Spinal cord (tissue), 9 donors: ENCODE measurements at regions not wholly inside any gene's neighbourhood (a gene's known extent, or its start where the extent isn't known, plus 50 kb on each side); places are given as distances from the start of the nearest gene placed in this dataset.
A peak's percentile ranks its signal among the peaks of the same experiment; 100 is the strongest.

ENCODE experiments used
- DNase-seq, 6 donors: peaks; one replicate each; pipeline versions ENCODE4 v3.0.0 to v3.0.0-alpha.2; 2013 to 2015; ENCODE audit warnings: low spot score in 6 of 6, low read depth in 4 of 6
- H3K27ac ChIP-seq: one replicate; pipeline ENCODE4 v1.5.1; 2013; ENCODE audit warnings: low read depth, low read length, control low read depth
- H3K27me3 ChIP-seq: one replicate; pipeline ENCODE4 v1.6.1; 2013; ENCODE audit warnings: low read length; ENCODE audit not compliant: control insufficient read depth, insufficient read depth
- H3K36me3 ChIP-seq: one replicate; pipeline ENCODE4 v1.6.1; 2013; ENCODE audit warnings: low read length; ENCODE audit not compliant: control insufficient read depth, insufficient read depth
- H3K4me1 ChIP-seq: one replicate; pipeline ENCODE4 v1.6.1; 2013; ENCODE audit warnings: low read length; ENCODE audit not compliant: control insufficient read depth, insufficient read depth
- H3K4me3 ChIP-seq: one replicate; pipeline ENCODE4 v1.5.1; 2013; ENCODE audit warnings: low read depth, low read length, control low read depth
- H3K9me3 ChIP-seq: one replicate; pipeline ENCODE4 v1.6.1; 2013; ENCODE audit warnings: low read length; ENCODE audit not compliant: control insufficient read depth, insufficient read depth
- whole genome bisulfite sequencing: methylation state at CpG from one replicate; pipeline ENCODE4 v1.1.5; 2013; ENCODE audit warnings: missing lambda C conversion rate; ENCODE audit not compliant: insufficient coverage; 5-methylcytosine and 5-hydroxymethylcytosine counted together
- donor health status: healthy.

DNA sequence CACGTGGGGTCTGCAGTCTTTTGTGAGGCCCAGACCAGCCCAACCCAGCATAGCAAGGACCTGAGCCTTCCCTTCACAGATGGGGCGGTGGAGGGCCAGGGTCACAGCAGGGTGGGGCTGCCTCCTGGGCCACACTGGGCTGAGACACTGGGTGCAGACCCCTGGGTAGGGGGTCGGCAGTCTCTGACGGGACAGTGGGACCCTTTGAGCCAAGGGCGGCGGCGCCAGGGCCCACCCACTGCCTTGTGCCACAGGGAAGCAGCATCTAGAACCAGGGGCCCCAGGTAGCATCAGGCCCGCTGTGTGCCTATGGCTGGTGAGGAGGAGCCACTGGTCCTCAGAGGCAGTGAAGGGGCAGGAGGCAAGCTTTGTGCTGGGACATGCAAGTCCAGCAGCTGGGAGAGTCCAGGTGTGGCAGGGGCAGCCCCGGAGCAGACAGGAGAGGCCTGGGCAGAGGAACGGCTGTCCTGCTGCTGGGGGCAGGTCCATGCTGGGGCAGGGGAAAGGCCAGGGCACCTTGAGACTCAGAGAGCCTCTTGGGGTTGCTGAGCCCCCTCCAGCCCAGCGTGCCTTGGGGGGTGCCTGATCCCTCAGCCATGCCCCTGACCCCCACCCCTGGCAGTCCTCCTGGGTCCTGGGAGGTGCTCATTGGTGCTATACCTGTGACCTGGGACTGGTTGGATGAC is 131.3 kb upstream of the NKX1-1 start:
- no peak for DNase-seq
- H3K4me3 ChIP-seq = no peak overlapping the region
- 86% methylated on average over 11 of the region's 11 CpGs for WGBS
- no peaks in the 10 kb centered on the region for H3K36me3 ChIP-seq
- H3K27ac ChIP-seq = no peak overlapping the region
- H3K4me1 ChIP-seq = peaks cover 23% of the 10 kb centered on the region
- H3K27me3 ChIP-seq = peaks cover 59% of the 10 kb centered on the region
- no peaks in the 10 kb centered on the region for H3K9me3 ChIP-seq

DNA sequence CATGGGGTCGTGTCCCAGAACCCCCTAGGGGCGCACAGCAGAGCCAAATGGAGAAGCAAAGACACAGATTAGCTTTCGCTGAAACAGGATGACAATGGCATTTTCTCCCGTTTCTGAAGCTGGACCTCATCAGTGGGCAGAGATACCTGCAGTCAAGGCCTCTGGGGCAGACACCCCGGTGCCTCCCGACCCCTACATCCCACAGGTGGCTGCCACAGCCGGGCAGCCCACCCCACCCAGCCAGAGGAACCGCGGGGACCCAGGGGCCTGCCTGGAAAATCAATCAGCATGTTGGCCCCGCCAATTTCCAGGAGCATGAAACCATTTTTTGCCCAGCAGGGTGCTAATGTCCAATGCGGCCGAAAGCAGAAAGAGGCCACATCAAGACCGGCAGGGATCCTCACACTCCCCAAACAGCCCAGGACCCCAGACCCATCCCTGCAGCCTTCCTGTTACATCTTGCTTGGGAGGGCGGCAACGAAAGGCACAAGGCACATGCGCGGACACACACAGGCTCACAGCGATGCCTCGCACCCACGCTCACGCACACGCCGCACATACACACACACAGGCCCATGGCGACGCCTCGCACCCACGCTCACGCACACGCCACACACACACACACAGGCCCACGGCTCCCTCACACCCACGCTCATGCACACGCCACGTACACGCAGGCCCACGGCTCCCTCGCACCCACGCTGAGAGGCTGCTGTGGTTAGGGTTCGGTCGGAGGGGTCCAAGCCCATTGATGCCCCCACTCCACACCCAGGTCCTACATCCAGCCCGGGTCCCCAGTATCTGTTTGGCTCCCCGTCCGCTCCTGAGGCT is 130.6 kb upstream of the NKX1-1 start:
- H3K27ac ChIP-seq = no peak overlapping the region
- H3K27me3 ChIP-seq = peaks cover 56% of the 10 kb centered on the region
- H3K36me3 ChIP-seq = no peaks in the 10 kb centered on the region
- H3K4me3 ChIP-seq = no peak overlapping the region
- no peaks in the 10 kb centered on the region for H3K9me3 ChIP-seq
- 89% methylated on average over 42 of the region's 42 CpGs for WGBS
- peaks cover 23% of the 10 kb centered on the region for H3K4me1 ChIP-seq
- DNase-seq = no peak

DNA sequence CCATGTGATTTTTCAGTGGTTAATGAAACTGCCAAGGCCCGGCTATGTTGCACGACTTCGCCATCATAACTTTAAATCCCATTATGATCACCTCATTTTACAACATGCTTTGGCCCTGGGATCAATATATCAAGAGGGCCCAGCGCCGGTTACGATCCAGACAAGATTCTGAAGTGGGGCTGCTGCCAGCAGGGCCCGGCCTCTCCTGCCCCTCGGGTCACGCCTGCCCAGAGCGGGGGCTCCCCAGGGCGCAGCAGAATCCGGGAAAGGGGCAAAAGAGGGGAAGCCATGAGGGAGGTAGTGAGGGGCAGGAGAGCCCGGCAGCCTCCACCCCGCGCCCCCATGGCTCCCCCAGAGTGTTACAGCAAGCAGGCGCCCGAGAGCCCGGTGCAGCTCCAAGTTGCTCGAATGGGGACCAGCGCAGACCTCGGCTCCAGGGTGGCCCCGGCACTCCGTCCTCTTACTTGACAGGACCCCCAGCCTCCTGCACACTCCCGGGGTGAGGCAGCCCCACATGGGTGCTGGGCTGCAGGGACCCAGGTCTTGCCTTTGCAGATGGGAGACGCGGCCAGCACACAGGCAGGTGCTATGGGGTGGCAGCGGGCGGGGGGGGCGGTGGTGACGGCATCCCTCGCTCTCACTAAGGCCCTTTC is 129.8 kb upstream of the NKX1-1 start:
- no peak overlapping the region for H3K27ac ChIP-seq
- no peaks in the 10 kb centered on the region for H3K9me3 ChIP-seq
- WGBS = 89% methylated on average over 31 of the region's 31 CpGs
- H3K4me3 ChIP-seq = no peak overlapping the region
- peak in 1 of 6 donors; percentile 21 for DNase-seq
- H3K4me1 ChIP-seq = peaks cover 23% of the 10 kb centered on the region
- no peaks in the 10 kb centered on the region for H3K36me3 ChIP-seq
- peaks cover 56% of the 10 kb centered on the region for H3K27me3 ChIP-seq

DNA sequence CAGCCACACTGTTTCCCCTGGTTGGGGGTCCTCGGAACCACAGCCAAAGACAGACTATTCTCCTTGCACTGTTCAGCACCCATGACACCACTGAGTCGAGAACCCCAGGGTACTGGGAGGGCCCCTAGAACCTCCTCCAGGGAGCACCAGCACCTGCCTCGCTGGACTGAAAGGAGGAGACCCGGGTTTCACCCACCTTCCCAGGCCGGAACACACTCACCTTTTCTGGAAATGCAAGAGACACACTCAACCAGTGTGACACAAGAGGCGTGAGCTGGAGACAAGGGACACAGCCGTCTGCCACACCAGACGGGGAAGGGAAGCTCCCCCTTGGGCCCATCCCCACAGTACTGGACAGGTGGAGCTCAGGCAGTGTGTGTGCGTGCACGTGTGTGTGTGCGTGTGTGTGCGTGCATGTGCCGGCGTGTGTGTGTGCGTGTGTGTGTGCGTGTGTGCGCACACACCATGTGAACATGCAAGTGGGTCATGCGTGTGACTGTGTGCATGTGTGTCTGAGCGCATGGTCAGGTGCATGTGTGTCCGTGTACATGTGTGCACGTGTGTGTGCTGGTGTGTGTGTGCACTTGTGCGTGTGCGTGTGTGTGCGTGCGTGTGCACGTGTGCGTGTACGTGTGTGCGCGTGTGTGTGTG is 128.8 kb upstream of the NKX1-1 start:
- Histone ChIP-seq H3K4me3 (no peak overlapping the region), H3K27ac (no peak overlapping the region), H3K4me1 (peaks cover 19% of the 10 kb centered on the region), H3K9me3 (no peaks in the 10 kb centered on the region), H3K27me3 (peaks cover 47% of the 10 kb centered on the region), H3K36me3 (no peaks in the 10 kb centered on the region)
- WGBS = 95% methylated on average over 22 of the region's 30 CpGs
- DNase-seq = no peak

DNA sequence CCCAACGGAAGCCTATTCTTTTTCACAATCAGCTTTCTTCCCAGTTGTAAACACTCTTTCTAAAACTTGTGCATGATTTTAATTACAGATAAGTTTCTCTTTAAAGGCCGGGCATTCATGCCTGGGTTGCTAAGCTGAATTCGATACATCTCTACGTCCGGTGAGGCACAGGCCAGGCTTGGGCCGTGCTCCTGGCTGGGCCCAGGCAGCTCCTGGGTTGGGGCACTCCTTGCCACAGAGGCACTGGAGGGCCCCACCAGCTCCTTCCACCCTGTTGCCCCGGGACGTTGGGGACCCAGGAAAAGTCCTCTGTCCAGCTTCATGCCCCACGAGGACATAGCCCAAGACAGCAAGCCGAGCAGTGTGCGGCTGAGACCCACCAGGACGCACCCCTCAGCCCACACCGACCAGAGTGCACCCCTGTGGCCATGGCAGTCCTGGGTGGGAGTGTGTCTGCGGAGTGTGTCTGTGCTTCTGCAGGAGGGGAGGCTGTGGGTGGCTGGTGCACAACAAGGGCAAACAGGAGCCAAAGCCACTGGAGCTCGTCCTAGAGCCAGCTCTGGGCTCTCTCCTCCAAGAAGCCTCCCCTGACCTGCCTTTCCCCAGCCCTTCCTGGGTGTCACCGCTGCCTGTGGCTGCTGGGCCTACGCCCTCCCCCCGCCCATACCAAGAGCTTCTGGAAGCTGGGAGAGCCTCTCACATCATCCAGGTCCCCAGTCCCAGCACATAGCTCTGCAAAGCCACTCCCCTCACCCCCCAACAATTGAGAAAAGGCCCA is 128.0 kb upstream of the NKX1-1 start:
- Histone ChIP-seq H3K4me3 (no peak overlapping the region), H3K27me3 (peaks cover 40% of the 10 kb centered on the region)

DNA sequence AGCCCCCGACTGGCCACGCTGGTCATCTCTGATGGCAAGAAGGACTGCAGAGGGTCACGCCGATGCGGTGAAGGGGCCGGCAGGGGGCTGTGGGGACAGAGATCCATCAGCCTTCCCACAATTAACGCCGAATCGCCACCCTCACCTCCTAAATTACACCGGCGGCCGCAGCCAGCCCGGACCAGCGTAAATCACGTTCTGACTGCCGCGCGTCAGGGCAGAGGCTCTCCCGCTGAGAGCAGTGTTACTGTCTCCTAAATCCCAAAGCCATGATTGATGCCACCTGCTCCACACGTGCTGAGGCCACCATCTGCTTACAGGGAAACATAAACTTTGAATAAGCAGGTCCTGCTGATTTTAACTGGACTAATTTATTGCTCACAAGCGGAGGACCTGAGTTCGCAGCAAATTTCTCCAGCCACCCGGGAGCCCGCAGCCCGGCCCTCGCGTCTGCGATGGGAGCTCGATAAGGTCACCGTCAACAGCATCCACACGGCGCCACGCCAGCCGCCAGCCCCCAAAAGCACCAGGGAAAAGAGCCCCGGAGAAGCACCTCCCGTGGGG is 127.3 kb upstream of the NKX1-1 start:
- DNase-seq = peak in 2 of 6 donors; percentile 20 to 78
- 3% methylated on average over 30 of the region's 36 CpGs for WGBS
- no peak overlapping the region for H3K4me3 ChIP-seq
- peaks cover 35% of the 10 kb centered on the region for H3K27me3 ChIP-seq
- no peaks in the 10 kb centered on the region for H3K36me3 ChIP-seq
- H3K4me1 ChIP-seq = peaks cover 16% of the 10 kb centered on the region
- H3K9me3 ChIP-seq = no peaks in the 10 kb centered on the region
- H3K27ac ChIP-seq = no peak overlapping the region

More for the DNA sequence above, 128.0 kb upstream of the NKX1-1 start:
- Histone ChIP-seq H3K36me3 (no peaks in the 10 kb centered on the region), H3K4me1 (peaks cover 16% of the 10 kb centered on the region), H3K9me3 (no peaks in the 10 kb centered on the region), H3K27ac (no peak overlapping the region)
- 58% methylated on average over 16 of the region's 18 CpGs for WGBS
- no peak for DNase-seq

DNA sequence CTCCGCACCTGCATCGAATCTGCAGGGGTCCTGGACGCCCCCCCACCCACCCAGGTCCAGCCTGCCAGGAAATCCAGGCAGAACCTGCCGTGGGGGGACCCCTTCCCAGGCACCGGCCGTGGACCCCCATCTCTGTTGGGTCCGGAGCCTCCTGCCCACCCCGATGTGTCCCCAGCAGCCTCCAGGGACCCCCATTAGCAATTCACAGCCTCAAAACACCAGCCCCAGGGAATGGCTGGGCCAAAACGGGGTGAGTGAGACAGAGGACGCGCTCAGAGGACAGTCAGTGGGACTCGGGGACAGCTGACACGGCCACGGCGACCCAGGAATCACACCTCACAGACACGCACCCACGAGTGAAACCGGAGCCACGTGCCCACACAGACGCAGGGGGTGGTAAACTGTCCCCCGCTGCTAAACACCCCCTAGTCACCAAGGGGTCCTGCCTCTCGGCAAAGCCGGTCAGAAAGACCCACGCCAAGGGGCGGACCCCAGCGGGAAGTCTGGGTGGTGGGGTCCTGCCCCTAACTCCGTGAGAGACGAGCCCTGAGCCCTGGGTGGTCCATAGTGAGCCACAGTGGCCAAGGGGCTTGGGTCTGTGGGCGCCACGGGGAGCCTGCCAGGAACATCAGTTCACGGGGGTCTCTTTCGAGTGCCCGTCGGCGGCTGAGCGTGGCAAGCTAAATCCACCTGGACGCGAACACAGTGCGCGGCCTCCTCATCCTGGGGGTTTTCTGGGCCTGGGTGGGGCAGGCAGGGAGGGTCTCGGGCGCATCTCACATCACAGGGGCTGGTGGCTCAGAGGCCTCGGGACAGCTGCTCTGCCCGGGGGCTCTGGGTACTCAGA is 126.5 kb upstream of the NKX1-1 start:
- DNase-seq = no peak
- Histone ChIP-seq H3K9me3 (no peaks in the 10 kb centered on the region), H3K27ac (no peak overlapping the region), H3K27me3 (peaks cover 40% of the 10 kb centered on the region), H3K36me3 (no peaks in the 10 kb centered on the region), H3K4me3 (no peak overlapping the region), H3K4me1 (peaks cover 16% of the 10 kb centered on the region)
- WGBS = 77% methylated on average over 35 of the region's 44 CpGs

DNA sequence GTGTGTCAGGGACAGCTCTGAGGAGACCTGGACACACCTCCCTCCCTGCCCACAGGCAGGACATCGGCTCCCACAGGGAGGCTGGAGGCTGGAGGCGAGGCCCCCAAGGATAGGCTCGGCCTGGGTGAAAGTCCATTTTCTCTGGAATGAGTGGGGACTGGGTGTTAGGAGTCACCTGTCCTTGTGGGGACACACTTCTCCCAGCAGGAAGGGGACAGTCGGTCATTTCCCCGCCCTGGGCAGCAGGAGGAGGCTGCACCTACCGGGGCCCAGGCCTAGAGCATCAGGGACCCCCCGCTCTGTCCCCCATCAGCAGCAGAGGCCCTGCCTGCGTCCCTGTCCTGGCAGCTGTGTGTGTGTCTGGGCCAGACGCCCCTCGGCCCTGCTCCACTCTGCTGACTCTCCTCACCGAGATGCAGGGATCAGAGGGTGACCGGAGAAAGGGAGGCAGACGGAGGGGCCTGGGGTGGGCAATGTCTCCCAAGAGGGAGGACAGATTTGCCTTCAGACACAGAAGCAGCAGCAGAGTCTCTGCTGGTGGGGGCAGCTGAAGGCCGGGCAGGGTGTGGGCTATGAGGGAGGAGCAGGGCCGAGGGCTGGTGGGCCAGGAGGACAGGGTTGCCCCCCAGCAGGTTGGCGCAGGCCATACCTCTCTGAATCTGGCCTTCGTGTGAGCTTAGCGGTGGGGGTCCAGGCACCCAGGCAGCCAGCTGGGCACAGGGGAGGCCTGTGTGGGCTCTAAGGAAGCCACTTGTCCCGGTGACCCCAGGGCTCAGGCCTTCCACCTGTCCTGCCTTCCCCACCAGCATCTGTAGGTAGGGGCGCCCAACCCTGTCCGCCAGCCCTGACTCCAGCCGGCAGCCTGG is 125.7 kb upstream of the NKX1-1 start:
- DNase-seq = no peak
- peaks cover 16% of the 10 kb centered on the region for H3K4me1 ChIP-seq
- H3K27me3 ChIP-seq = peaks cover 39% of the 10 kb centered on the region

More for the DNA sequence above, 125.7 kb upstream of the NKX1-1 start:
- Histone ChIP-seq H3K36me3 (no peaks in the 10 kb centered on the region), H3K27ac (no peak overlapping the region), H3K9me3 (no peaks in the 10 kb centered on the region), H3K4me3 (no peak overlapping the region)
- 90% methylated on average over 19 of the region's 22 CpGs for WGBS
